ENCODE measurements at regions not wholly inside any gene's neighbourhood (a gene's known extent, or its start where the extent isn't known, plus 50 kb on each side); places are given as distances from the start of the nearest gene placed in this dataset.

GRCh38 chr4:138894011-138894410, 121.6 kb upstream of the NOCT start:
- TF ChIP-seq EP300 (IDR thresholded peaks at IDR 0.05) (no peak), CTCF (IDR thresholded peaks at IDR 0.05) (no peak), POLR2A (IDR thresholded peaks at IDR 0.05) (no peak)
- no peak overlapping the region for H3K4me3 ChIP-seq
- H3K9me3 ChIP-seq = no peaks in the 10 kb centered on the region
- H3K36me3 ChIP-seq = no peaks in the 10 kb centered on the region
- no peaks in the 10 kb centered on the region for H3K4me1 ChIP-seq (ENCODE audit: insufficient read depth)
- no peaks in the 10 kb centered on the region for H3K27me3 ChIP-seq
- no peak overlapping the region for H3K27ac ChIP-seq
- intact Hi-C loops (cut with DNase I) = no loop called here
- DNase-seq = no peak

- intact Hi-C loops (cut with DNase I) = no loop called here
- Histone ChIP-seq H3K4me3 (no peak overlapping the region), H3K27ac (no peak overlapping the region), H3K27me3 (no peaks in the 10 kb centered on the region), H3K36me3 (no peaks in the 10 kb centered on the region), H3K4me1 (ENCODE audit: insufficient read depth) (no peaks in the 10 kb centered on the region), H3K9me3 (no peaks in the 10 kb centered on the region)
- TF ChIP-seq POLR2A (IDR thresholded peaks at IDR 0.05) = no peak
- TF ChIP-seq EP300 (IDR thresholded peaks at IDR 0.05) = no peak
- no peak for TF ChIP-seq CTCF (IDR thresholded peaks at IDR 0.05)
- WGBS, 3 donors = 95 to 98% (median 97%) methylated on average over 13 of the region's 13 CpGs
- DNase-seq = no peak
Measured at GRCh38 chr4:138892483-138893407, 122.8 kb upstream of the NOCT start.

- 58 to 70% (median 66%) methylated on average over 6 of the region's 6 CpGs for WGBS, 3 donors
- Histone ChIP-seq H3K36me3 (no peaks in the 10 kb centered on the region), H3K27ac (no peak overlapping the region), H3K27me3 (no peaks in the 10 kb centered on the region), H3K9me3 (no peaks in the 10 kb centered on the region), H3K4me3 (no peak overlapping the region), H3K4me1 (ENCODE audit: insufficient read depth) (no peaks in the 10 kb centered on the region)
- intact Hi-C loops (cut with DNase I) = no loop called here
- DNase-seq = no peak
- no peak for TF ChIP-seq POLR2A (IDR thresholded peaks at IDR 0.05)
- no peak for TF ChIP-seq EP300 (IDR thresholded peaks at IDR 0.05)
- no peak for TF ChIP-seq CTCF (IDR thresholded peaks at IDR 0.05)
Measured at GRCh38 chr4:138891631-138892031, 124.0 kb upstream of the NOCT start.

GRCh38 chr4:138890891-138891570, 124.5 kb upstream of the NOCT start:
- Histone ChIP-seq H3K4me1 (ENCODE audit: insufficient read depth) (no peaks in the 10 kb centered on the region), H3K9me3 (no peaks in the 10 kb centered on the region), H3K27me3 (no peaks in the 10 kb centered on the region), H3K4me3 (no peak overlapping the region), H3K36me3 (no peaks in the 10 kb centered on the region), H3K27ac (no peak overlapping the region)
- DNase-seq = no peak
- TF ChIP-seq POLR2A (IDR thresholded peaks at IDR 0.05) (no peak), CTCF (IDR thresholded peaks at IDR 0.05) (no peak), EP300 (IDR thresholded peaks at IDR 0.05) (no peak)
- intact Hi-C loops (cut with DNase I) = no loop called here
- 38 to 55% (median 53%) methylated on average over 14 of the region's 14 CpGs for WGBS, 3 donors
